GM21390 (cell line): ENCODE measurements at regions not wholly inside any gene's neighbourhood (a gene's known extent, or its start where the extent isn't known, plus 50 kb on each side); places are given as distances from the start of the nearest gene placed in this dataset.

Experiments
- ATAC-seq: cut with Tn5 transposase; IDR thresholded peaks from one replicate; pipeline ENCODE4 v1.9.1; 2021; ENCODE audit not compliant: unreplicated experiment

GRCh38 chr12:34361721-34362316 lies 339.5 kb downstream of the ALG10 start:
- no peak for ATAC-seq

DNA sequence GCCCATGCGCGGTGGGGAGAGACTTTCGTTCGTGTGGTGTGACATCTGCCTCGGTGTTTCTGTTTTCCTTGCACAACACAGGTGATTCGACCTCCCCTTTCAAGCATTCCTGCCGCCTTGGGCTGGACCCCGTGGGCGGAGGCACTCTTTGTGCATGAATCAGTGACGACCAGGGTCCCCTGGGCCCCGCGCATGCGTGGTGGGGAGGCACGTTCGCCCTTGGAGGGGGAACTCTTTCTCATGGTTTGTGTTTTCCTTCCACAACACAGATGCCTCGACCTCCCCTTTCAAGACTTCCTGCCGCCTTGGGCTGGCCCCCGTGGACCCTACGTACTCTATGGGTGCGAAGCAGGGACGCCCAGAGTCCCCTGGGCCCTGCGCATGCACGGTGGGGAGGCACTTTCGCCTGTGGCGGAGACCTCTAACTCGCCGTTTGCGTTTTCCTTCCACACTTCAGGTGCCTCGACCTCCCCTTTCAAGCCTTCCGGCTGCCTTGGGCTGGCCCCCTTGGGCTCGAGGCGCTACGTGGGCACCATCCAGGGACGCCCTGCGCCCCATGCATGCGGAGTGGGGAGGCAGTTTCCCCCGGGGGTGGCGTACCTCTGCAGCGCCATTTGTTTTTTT lies 340.9 kb downstream of the ALG10 start:
- no peak for ATAC-seq

DNA sequence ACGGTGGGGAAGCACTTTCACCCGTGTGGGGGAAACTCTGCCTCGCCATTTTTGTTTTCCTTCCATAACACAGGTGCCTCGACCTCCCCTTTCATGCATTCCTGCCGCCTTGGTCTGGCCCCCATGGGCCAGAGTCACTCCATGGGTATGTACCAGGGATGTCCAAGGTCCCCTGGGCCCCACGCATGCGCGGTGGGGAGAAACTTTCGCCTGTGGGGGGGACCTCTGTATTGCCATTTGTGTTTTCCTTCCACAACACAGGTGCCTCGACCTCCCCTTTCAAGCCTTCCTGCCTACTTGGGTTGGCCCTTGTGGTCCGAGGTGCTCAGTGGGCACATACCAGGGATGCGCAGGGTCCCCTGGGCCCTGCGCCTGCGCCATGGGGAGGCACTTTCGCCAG lies 345.8 kb downstream of the ALG10 start:
- ATAC-seq = no peak

- no peak for ATAC-seq
These were observed 348.8 kb downstream of the ALG10 start for GRCh38 chr12:34371050-34371449.

- no peak for ATAC-seq
These were observed 349.7 kb downstream of the ALG10 start for GRCh38 chr12:34372003-34372402.

DNA sequence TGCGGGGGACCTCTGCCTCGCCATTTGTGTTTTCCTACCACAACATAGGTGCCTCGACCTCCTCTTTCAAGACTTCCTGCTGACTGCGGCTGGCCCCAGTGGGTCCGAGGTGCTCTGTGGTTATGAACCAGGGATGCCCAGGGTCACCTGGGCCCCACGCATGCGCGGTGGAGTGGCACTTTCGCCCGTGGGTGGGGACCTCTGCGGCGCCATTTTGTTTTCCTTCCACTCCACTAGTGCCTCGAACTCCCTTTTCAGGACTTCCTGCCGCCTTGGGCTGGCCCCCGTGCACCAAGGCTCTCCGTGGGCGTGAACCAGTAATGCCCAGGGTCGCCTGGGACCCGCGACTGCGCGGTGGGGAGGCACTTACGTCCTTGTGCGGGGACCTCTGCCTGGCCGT lies 351.6 kb downstream of the ALG10 start:
- ATAC-seq = no peak

DNA sequence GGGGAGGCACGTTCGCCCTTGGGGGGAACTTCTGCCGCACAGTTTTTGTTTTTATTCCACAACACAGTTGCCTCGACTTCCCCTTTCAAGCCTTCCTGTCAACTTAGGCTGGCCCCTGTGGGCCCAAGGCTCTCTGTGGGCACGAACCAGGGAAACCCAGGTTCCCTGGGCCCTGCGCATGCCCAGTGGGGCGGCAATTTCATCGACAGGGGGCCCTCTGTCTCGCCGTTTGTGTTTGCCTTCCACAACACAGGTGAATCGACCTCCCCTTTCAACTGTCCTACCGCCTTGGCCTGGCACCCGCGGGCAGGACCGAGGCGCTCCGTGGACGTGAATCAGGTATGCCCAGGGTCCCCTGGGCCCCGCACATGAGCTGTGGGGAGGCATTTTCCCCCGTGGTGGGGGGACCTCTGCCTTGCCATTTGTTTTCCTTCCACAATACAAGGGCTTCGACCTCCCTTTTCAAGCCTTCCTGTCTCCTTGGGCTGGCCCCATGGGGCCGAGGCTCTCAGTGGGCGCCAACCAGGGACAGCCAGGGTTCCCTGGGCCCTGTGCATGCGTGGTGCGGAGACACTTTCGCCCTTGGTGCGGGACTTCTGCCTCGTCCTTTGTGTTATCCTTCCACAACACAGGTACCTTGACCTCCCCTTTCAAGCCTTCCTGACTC lies 354.0 kb downstream of the ALG10 start:
- ATAC-seq = no peak

DNA sequence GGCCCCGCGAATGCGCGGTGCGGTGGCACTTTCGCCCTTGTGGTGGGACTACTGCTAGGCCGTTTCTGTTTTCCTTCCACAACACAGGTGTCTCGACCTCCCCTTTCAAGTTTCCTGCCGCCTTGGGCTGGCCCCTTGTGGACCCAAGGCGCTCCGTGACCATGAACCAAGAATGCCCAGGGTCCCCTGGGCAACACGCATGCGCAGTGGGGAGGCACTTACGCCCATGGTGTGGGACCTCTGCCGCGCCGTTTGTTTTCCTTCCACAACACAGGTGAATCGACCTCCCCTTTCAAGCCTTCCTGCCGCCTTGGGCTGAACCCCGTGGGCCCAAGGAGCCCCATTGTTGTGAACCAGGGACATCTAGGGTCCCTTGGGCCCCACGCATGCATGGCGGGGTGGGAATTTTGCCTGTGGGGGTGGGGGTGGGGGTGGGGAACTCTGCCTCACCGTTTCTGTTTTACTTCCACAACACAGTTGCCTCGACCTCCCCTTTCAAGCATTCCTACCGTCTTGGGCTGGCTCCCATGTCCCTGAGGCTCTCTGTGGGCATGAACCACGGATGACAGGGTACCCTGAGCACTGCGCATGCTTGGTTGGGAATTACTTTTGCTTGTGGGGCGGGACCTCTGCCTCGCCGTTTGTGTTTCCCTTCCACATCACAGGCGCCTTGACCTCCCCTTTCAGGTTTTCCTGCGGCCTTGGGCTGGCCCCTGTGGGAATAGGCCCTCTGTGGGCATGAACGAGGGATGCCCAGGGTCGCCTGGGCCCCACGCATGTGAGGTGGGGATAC lies 355.1 kb downstream of the ALG10 start:
- no peak for ATAC-seq

DNA sequence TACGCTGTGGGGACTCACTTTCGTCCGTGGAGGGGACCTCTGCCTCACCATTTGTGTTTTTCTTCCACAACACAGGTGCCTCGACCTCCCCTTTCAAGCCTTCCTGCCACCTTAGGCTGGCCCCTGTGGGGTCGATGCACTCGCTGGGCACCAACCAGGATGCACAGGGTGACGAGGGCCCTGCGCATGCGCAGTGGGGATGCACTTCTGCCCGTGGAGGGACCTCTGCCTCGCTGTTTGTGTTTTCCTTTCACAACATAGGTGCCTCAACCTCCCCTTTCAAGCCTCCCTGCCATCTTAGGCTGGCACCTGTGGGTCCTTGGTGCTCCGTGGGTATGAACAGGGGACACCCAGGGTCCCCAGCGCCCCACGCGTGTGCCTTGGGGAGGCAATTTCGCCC lies 356.8 kb downstream of the ALG10 start:
- ATAC-seq = no peak

DNA sequence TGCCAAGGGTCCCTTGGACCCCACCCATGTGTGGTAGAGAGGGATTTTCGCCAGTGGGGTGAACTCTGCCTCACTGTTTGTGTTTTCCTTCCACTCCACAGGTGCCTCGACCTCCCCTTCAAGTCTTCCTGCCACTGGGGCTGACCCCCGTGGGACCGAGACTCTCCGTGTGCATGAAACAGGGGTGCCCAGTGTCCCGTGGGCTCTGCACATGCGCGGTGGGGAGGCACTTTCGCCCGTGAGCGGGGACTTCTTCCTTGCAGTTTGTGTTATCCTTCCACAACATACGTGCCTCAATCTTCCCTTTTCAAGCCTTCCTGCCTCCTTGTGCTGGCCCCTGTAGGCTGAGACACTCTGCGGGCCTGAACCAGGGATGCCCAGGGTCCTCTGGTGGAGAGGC lies 362.4 kb downstream of the ALG10 start:
- ATAC-seq = no peak

DNA sequence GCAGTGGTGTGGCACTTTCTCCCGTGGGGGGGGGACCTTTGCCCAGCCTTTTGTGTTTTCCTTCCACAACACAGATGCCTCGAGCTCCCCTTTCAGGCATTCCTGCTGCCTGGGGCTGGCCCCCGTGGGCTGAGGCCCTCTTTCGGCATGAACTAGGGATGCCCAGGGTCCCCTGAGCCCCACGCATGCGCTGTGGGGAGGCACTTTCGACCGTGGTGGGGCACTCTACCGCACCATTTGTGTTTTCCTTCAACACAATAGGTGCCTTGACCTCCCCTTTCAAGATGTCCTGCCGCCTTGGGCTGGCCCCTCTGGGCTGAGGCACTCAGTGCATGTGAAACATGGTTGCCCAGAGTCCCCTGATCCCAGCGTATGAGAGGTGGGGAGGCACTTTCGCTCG lies 363.7 kb downstream of the ALG10 start:
- ATAC-seq = no peak

DNA sequence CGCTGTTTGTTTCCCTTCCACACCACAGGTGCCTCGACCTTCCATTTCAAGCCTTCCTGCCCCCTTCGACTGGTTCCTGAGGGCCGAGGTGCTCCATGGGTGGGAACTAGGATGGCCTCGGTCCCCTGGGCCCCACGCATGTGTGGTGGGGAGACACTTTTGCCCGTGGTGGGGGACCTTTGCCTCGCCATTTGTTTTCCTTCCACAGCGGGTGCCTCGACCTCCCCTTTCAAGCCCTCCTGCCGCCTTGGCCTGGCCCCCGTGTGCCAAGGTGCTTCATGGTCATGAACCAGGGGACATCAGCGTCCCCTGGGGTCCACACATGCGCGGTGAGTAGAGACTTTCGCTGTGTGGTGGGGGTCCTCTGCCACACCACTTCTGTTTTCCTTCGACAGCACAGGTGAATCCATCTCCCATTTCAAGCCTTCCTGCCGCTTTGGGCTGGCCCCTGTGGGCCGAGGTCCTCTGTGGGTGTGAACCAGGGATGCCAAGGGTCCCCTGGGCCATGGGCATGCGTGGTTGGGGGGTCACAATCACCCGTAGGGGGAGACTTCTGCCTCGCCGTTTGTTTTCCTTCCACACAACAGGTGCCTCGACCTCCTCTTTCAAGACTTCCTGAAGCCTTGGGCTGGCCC lies 364.4 kb downstream of the ALG10 start:
- ATAC-seq = no peak

DNA sequence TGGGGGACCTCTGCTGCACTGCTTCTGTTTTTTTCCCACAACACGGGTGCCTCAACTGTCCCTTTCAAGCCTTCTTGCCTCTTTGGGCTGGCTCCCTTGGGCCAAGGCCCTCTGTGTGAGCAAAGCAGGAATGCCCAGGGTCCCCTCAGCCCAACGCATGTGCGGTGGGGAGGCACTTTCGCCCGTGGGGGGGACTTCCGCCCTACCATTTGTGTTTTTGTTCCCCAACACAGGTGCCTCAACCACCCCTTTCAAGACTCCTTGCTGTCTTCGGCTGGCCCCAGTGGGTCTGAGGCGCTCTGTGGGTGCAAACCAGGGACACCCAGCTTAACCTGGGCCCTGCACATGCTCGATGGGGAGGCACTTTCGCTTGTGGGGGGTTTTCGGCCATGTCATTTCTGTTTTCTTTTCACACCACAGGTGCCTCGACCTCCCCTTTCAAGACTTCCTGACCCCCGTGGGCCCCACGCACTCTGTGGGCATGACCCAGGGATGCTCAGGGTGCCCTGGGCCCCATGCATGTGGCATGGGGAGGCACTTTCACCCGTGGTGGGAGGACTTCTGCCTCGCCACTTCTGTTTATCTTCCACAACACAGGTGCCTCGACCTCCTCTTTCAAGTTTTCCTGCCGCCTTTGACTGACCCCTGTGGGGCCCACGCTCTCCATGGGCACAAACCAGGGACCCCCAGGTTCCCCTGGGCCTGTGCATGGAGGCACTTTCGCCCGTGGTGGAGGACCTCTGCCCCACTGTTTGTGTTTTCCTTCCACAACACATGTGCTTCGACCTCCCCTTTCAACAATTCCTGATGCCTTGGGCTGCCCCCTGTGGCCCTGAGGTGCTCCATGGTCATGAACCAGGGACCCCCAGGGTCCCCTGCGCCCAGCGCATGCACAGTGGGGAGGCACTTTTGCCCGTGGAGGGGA lies 365.7 kb downstream of the ALG10 start:
- ATAC-seq = no peak

GRCh38 chr12:34388636-34389377 lies 366.5 kb downstream of the ALG10 start:
- no peak for ATAC-seq

DNA sequence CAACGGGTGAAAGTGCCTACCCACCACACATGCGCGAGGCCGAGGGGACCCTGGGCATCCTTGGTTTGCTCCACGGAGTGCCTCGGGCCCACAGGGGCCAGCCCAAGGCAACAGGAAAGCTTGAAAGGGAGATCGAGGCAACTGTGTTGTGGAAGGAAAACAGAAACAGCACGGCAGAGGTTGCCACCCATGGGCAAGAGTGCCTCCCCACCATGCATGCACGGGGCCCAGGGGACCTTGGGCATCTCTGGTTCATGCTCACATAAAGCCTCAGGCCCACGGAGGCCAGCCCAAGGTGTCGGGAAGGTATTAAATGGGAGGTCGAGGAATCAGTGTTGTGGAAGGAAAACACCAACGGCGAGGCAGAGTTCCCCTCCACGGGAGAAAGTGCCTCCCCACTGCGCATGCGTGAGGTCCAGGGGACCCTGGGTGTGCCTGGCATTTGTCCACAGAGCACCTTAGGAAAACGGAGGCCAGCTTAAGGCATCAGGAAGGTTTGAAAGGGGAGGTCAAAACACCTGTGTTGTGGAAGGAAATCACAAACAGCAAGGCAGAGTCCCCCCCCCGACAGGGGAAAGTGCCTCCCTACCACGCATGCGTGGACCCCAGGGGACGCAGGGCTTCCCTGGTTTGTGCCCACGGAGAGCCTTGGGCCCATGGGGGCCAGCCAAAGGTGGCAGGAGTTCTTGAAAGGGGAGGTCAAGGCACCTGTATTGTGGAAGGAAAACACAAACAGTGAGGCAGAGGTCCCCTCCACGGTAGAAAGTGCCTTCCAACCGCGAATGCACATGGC lies 367.3 kb downstream of the ALG10 start:
- no peak for ATAC-seq

DNA sequence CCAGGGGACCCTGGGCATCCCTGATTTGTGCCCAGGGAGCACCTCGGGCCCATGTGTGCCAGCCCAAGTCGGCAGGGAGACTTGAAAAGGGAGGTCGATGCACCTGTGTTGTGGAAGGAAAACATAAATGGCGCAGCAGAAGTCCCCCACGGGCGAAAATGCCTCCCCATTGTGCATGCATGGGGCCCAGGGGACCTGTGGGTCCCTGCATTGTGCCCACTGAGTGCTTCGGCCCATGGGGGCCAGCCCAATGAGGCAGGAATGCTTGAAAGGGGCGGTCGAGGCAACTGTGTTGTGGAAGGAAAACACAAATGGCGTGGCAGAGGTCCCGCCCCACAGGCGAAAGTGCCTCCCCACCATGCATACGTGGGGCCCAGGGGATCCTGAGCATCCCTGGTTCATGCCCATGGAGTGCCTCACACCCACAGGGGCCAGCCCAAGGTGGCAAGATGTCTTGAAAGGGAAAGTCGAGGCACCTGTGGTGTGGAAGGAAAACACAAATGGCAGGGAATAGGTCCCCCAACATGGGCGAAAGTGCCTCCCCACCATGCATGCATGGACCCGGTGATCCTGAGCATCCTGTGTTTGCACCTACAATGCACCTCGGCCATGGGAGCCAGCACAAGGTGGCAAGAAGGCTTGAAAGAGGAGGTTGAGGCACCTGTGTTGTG lies 368.0 kb downstream of the ALG10 start:
- ATAC-seq = no peak

GRCh38 chr12:34390846-34391700 lies 368.8 kb downstream of the ALG10 start:
- no peak for ATAC-seq
